ENCODE measurements at regions not wholly inside any gene's neighbourhood (a gene's known extent, or its start where the extent isn't known, plus 50 kb on each side); places are given as distances from the start of the nearest gene placed in this dataset.

- DNase-seq (ENCODE audit: low spot score): no peak
Observed at GRCh38 chr14:34038358-34039057, 87.6 kb upstream of the EGLN3 start.

- no peak for DNase-seq (ENCODE audit: low spot score)
Observed at GRCh38 chr14:34036319-34036766, 85.5 kb upstream of the EGLN3 start.

- DNase-seq (ENCODE audit: low spot score): no peak
Observed at GRCh38 chr14:34035934-34036250, 85.0 kb upstream of the EGLN3 start.

- no peak for DNase-seq (ENCODE audit: low spot score)
Observed at GRCh38 chr14:34035177-34035933, 84.5 kb upstream of the EGLN3 start.

- DNase-seq (ENCODE audit: low spot score): no peak
Observed at GRCh38 chr14:34034447-34035176, 83.7 kb upstream of the EGLN3 start.

- DNase-seq (ENCODE audit: low spot score): no peak
Observed at GRCh38 chr14:34032720-34033119, 81.8 kb upstream of the EGLN3 start.

- DNase-seq (ENCODE audit: low spot score): peak; percentile 28
Observed at GRCh38 chr14:34030864-34031263, 80.0 kb upstream of the EGLN3 start.

- peak; percentile 10 for DNase-seq (ENCODE audit: low spot score)
Observed at GRCh38 chr14:34029921-34030334, 79.1 kb upstream of the EGLN3 start.

GRCh38 chr14:34027990-34028495 lies 77.2 kb upstream of the EGLN3 start:
- no peak for DNase-seq (ENCODE audit: low spot score)

GRCh38 chr14:34027130-34027989 lies 76.5 kb upstream of the EGLN3 start:
- DNase-seq (ENCODE audit: low spot score): no peak

GRCh38 chr14:34025325-34026017 lies 74.6 kb upstream of the EGLN3 start:
- DNase-seq (ENCODE audit: low spot score): no peak

- no peak for DNase-seq (ENCODE audit: low spot score)
Observed at GRCh38 chr14:34024768-34025144, 73.9 kb upstream of the EGLN3 start.

- no peak for DNase-seq (ENCODE audit: low spot score)
Observed at GRCh38 chr14:34023824-34024767, 73.2 kb upstream of the EGLN3 start.

GRCh38 chr14:34021096-34021495 lies 70.2 kb upstream of the EGLN3 start:
- no peak for DNase-seq (ENCODE audit: low spot score)

- DNase-seq (ENCODE audit: low spot score): no peak
Observed at GRCh38 chr14:34020014-34020413, 69.1 kb upstream of the EGLN3 start.

- DNase-seq (ENCODE audit: low spot score): no peak
Observed at GRCh38 chr14:34018564-34019244, 67.8 kb upstream of the EGLN3 start.

GRCh38 chr14:34018125-34018524 lies 67.3 kb upstream of the EGLN3 start:
- no peak for DNase-seq (ENCODE audit: low spot score)

GRCh38 chr14:34015383-34015782 lies 64.5 kb upstream of the EGLN3 start:
- no peak for DNase-seq (ENCODE audit: low spot score)

GRCh38 chr14:34014936-34015335 lies 64.1 kb upstream of the EGLN3 start:
- no peak for DNase-seq (ENCODE audit: low spot score)

GRCh38 chr14:34013721-34014060 lies 62.8 kb upstream of the EGLN3 start:
- DNase-seq (ENCODE audit: low spot score): no peak

All from GM03348 (cell line).